ENCODE measurements at regions not wholly inside any gene's neighbourhood (a gene's known extent, or its start where the extent isn't known, plus 50 kb on each side); places are given as distances from the start of the nearest gene placed in this dataset.

DNA sequence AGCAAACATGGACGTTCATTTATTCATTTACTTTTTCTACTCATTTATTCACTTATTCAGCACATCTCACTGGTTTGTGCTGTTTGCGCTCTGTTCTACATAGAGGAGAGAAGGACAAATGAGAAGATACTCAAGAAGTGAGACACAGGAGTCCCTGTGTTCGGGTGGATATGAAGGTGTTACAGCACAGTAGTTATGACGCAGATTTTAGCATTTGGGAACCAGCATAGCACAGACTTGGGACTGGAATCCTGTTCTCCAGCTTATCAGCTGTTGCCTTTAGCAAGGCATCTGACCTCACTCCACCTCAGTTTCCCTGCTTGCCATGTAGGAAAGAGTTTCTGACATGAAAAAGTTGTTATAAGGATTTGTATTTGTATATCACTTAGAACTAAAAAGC lies 430.1 kb downstream of the MAFB start:
- TF ChIP-seq, protein P1, sequence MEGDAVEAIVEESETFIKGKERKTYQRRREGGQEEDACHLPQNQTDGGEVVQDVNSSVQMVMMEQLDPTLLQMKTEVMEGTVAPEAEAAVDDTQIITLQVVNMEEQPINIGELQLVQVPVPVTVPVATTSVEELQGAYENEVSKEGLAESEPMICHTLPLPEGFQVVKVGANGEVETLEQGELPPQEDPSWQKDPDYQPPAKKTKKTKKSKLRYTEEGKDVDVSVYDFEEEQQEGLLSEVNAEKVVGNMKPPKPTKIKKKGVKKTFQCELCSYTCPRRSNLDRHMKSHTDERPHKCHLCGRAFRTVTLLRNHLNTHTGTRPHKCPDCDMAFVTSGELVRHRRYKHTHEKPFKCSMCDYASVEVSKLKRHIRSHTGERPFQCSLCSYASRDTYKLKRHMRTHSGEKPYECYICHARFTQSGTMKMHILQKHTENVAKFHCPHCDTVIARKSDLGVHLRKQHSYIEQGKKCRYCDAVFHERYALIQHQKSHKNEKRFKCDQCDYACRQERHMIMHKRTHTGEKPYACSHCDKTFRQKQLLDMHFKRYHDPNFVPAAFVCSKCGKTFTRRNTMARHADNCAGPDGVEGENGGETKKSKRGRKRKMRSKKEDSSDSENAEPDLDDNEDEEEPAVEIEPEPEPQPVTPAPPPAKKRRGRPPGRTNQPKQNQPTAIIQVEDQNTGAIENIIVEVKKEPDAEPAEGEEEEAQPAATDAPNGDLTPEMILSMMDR (IDR thresholded peaks at IDR 0.05; ENCODE audit: low read length): no peak
- no peak for TF ChIP-seq EZH2 (IDR thresholded peaks at IDR 0.05; ENCODE audit: borderline replicate concordance, low read length)
